ENCODE measurements at regions not wholly inside any gene's neighbourhood (a gene's known extent, or its start where the extent isn't known, plus 50 kb on each side); places are given as distances from the start of the nearest gene placed in this dataset.
"Not testable (repeated sequence)": the region's sequence is repeated elsewhere in the genome, so short reads cannot be mapped to it uniquely, and the experiment has no call there.

GRCh38 chr7:69211336-69211735 is 386.9 kb upstream of the AUTS2 start:
- ATAC-seq (replicated peaks in 1 of 4) = no peak
- no peaks in the 10 kb centered on the region for H3K9me3 ChIP-seq
- CTCF ChIA-PET = interaction anchor here in 1 of 2 donors (0.7 kb wide), 1 partner anchor 26 kb away, joined by 7 read pairs; no protein-coding TSS in a partner anchor

GRCh38 chr7:69211739-69212138 is 386.5 kb upstream of the AUTS2 start:
- ATAC-seq (replicated peaks in 1 of 4) = no peak

More at GRCh38 chr7:69211336-69211735, 386.9 kb upstream of the AUTS2 start:
- H3K4me1 ChIP-seq (ENCODE audit: control insufficient read depth in 1 of 2, extremely low read depth in 1 of 2, insufficient read depth in 2 of 2, low read length in 2 of 2) = no peaks in the 10 kb centered on the region
- WGBS (ENCODE audit: insufficient coverage) = 63% methylated on average over 9 of the region's 10 CpGs
- DNase-seq = no peak
- no peaks in the 10 kb centered on the region for H3K36me3 ChIP-seq (ENCODE audit: control insufficient read depth in 2 of 2, extremely low read depth in 1 of 2, insufficient read depth in 1 of 2, low read length in 1 of 2)
- no peaks in the 10 kb centered on the region for H3K27me3 ChIP-seq (replicated peaks in 1 of 2; ENCODE audit: control insufficient read depth in 2 of 2, extremely low read depth in 1 of 2, insufficient read depth in 2 of 2, low read length in 1 of 2)
- H3K4me3 ChIP-seq (ENCODE audit: control insufficient read depth in 1 of 2, extremely low read depth in 1 of 2, low read length in 1 of 2) = no peak overlapping the region
- H3K27ac ChIP-seq (ENCODE audit: low read length) = no peak overlapping the region
- peaks cover 1 to 7% (median 2%) of the 10 kb centered on the region in 3 donors for H3K9me3 Mint-ChIP-seq
- no peaks in the 10 kb centered on the region for H3K27me3 Mint-ChIP-seq
- H3K4me3 Mint-ChIP-seq = no peak overlapping the region
- peaks cover 0 to 2% (median 0%) of the 10 kb centered on the region in 3 donors for H3K4me1 Mint-ChIP-seq
- POLR2A ChIA-PET = no interaction called here
- H3K27ac Mint-ChIP-seq = no peak overlapping the region
- no peaks in the 10 kb centered on the region for H3K36me3 Mint-ChIP-seq

GRCh38 chr7:69213878-69214277 is 384.4 kb upstream of the AUTS2 start:
- ChIA-PET CTCF (no interaction called here), POLR2A (no interaction called here)
- no peak overlapping the region for H3K27ac ChIP-seq (ENCODE audit: low read length)
- no CpG with 5 or more reads among the region's 8 CpGs for WGBS (ENCODE audit: insufficient coverage)
- Mint-ChIP-seq H3K36me3 (no peaks in the 10 kb centered on the region), H3K27ac (no peak overlapping the region), H3K27me3 (no peaks in the 10 kb centered on the region), H3K9me3 (peaks cover 0 to 11% (median 2%) of the 10 kb centered on the region in 3 donors), H3K4me3 (no peak overlapping the region), H3K4me1 (no peaks in the 10 kb centered on the region)
- no peaks in the 10 kb centered on the region for H3K9me3 ChIP-seq
- no peaks in the 10 kb centered on the region for H3K36me3 ChIP-seq (ENCODE audit: control insufficient read depth in 2 of 2, extremely low read depth in 1 of 2, insufficient read depth in 1 of 2, low read length in 1 of 2)
- DNase-seq (no peak), ATAC-seq (replicated peaks in 1 of 4) (no peak)
- no peaks in the 10 kb centered on the region for H3K4me1 ChIP-seq (ENCODE audit: control insufficient read depth in 1 of 2, extremely low read depth in 1 of 2, insufficient read depth in 2 of 2, low read length in 2 of 2)
- no peaks in the 10 kb centered on the region for H3K27me3 ChIP-seq (replicated peaks in 1 of 2; ENCODE audit: control insufficient read depth in 2 of 2, extremely low read depth in 1 of 2, insufficient read depth in 2 of 2, low read length in 1 of 2)
- H3K4me3 ChIP-seq (ENCODE audit: control insufficient read depth in 1 of 2, extremely low read depth in 1 of 2, low read length in 1 of 2) = no peak overlapping the region

More at GRCh38 chr7:69211739-69212138, 386.5 kb upstream of the AUTS2 start:
- Mint-ChIP-seq H3K9me3 (peaks cover 0 to 7% (median 2%) of the 10 kb centered on the region in 3 donors), H3K27ac (no peak overlapping the region), H3K4me1 (no peaks in the 10 kb centered on the region), H3K4me3 (no peak overlapping the region), H3K36me3 (no peaks in the 10 kb centered on the region), H3K27me3 (no peaks in the 10 kb centered on the region)
- Histone ChIP-seq H3K4me1 (ENCODE audit: control insufficient read depth in 1 of 2, extremely low read depth in 1 of 2, insufficient read depth in 2 of 2, low read length in 2 of 2) (no peaks in the 10 kb centered on the region), H3K9me3 (no peaks in the 10 kb centered on the region), H3K4me3 (ENCODE audit: control insufficient read depth in 1 of 2, extremely low read depth in 1 of 2, low read length in 1 of 2) (no peak overlapping the region), H3K27me3 (replicated peaks in 1 of 2; ENCODE audit: control insufficient read depth in 2 of 2, extremely low read depth in 1 of 2, insufficient read depth in 2 of 2, low read length in 1 of 2) (no peaks in the 10 kb centered on the region), H3K36me3 (ENCODE audit: control insufficient read depth in 2 of 2, extremely low read depth in 1 of 2, insufficient read depth in 1 of 2, low read length in 1 of 2) (no peaks in the 10 kb centered on the region), H3K27ac (ENCODE audit: low read length) (no peak overlapping the region)
- WGBS (ENCODE audit: insufficient coverage) = 20% methylated on average over 1 of the region's 6 CpGs
- ChIA-PET POLR2A (interaction anchor here in 1 of 2 donors (0.5 kb wide), 1 partner anchor 464 kb away, joined by 6 read pairs; no protein-coding TSS in a partner anchor), CTCF (no interaction called here)
- DNase-seq = no peak

GRCh38 chr7:69215516-69215915 is 382.8 kb upstream of the AUTS2 start:
- H3K27me3 Mint-ChIP-seq; H3K4me3 Mint-ChIP-seq; DNase-seq; H3K27ac Mint-ChIP-seq; POLR2A ChIA-PET; H3K36me3 ChIP-seq (ENCODE audit: control insufficient read depth in 2 of 2, extremely low read depth in 1 of 2, insufficient read depth in 1 of 2, low read length in 1 of 2); H3K4me3 ChIP-seq (ENCODE audit: control insufficient read depth in 1 of 2, extremely low read depth in 1 of 2, low read length in 1 of 2); H3K4me1 Mint-ChIP-seq; CTCF ChIA-PET; H3K9me3 ChIP-seq; H3K36me3 Mint-ChIP-seq; H3K4me1 ChIP-seq (ENCODE audit: control insufficient read depth in 1 of 2, extremely low read depth in 1 of 2, insufficient read depth in 2 of 2, low read length in 2 of 2); ATAC-seq (replicated peaks in 1 of 4); H3K27me3 ChIP-seq (replicated peaks in 1 of 2; ENCODE audit: control insufficient read depth in 2 of 2, extremely low read depth in 1 of 2, insufficient read depth in 2 of 2, low read length in 1 of 2); H3K27ac ChIP-seq (ENCODE audit: low read length): not testable (repeated sequence)
- 96% methylated on average over 4 of the region's 10 CpGs for WGBS (ENCODE audit: insufficient coverage)
- H3K9me3 Mint-ChIP-seq = peaks cover 0 to 16% (median 2%) of the 10 kb centered on the region in 3 donors

- Histone ChIP-seq H3K4me1 (ENCODE audit: control insufficient read depth in 1 of 2, extremely low read depth in 1 of 2, insufficient read depth in 2 of 2, low read length in 2 of 2) (no peaks in the 10 kb centered on the region), H3K4me3 (ENCODE audit: control insufficient read depth in 1 of 2, extremely low read depth in 1 of 2, low read length in 1 of 2) (no peak overlapping the region), H3K36me3 (ENCODE audit: control insufficient read depth in 2 of 2, extremely low read depth in 1 of 2, insufficient read depth in 1 of 2, low read length in 1 of 2) (no peaks in the 10 kb centered on the region), H3K27ac (ENCODE audit: low read length) (no peak overlapping the region), H3K27me3 (replicated peaks in 1 of 2; ENCODE audit: control insufficient read depth in 2 of 2, extremely low read depth in 1 of 2, insufficient read depth in 2 of 2, low read length in 1 of 2) (no peaks in the 10 kb centered on the region), H3K9me3 (no peaks in the 10 kb centered on the region)
- Mint-ChIP-seq H3K4me1 (no peaks in the 10 kb centered on the region), H3K27me3 (no peaks in the 10 kb centered on the region), H3K27ac (no peak overlapping the region), H3K4me3 (no peak overlapping the region), H3K9me3 (peaks cover 2 to 16% (median 3%) of the 10 kb centered on the region in 3 donors), H3K36me3 (no peaks in the 10 kb centered on the region)
- ATAC-seq (replicated peaks in 1 of 4) (no peak), DNase-seq (no peak)
- POLR2A ChIA-PET = interaction anchor here in 1 of 2 donors (0.6 kb wide), 1 partner anchor 259 kb away, joined by 11 read pairs; no protein-coding TSS in a partner anchor
- 90% methylated on average over 9 of the region's 18 CpGs for WGBS (ENCODE audit: insufficient coverage)
- CTCF ChIA-PET = no interaction called here
Observed at GRCh38 chr7:69217516-69218350, 380.5 kb upstream of the AUTS2 start.

GRCh38 chr7:69218576-69218975 is 379.7 kb upstream of the AUTS2 start:
- Mint-ChIP-seq H3K36me3 (no peaks in the 10 kb centered on the region), H3K27me3 (no peaks in the 10 kb centered on the region), H3K9me3 (peaks cover 2 to 16% (median 3%) of the 10 kb centered on the region in 3 donors), H3K27ac (no peak overlapping the region), H3K4me3 (no peak overlapping the region), H3K4me1 (no peaks in the 10 kb centered on the region)
- no peak overlapping the region for H3K27ac ChIP-seq (ENCODE audit: low read length)
- no peak overlapping the region for H3K4me3 ChIP-seq (ENCODE audit: control insufficient read depth in 1 of 2, extremely low read depth in 1 of 2, low read length in 1 of 2)
- no peak for DNase-seq
- WGBS (ENCODE audit: insufficient coverage) = no CpG with 5 or more reads among the region's 4 CpGs
- no peaks in the 10 kb centered on the region for H3K27me3 ChIP-seq (replicated peaks in 1 of 2; ENCODE audit: control insufficient read depth in 2 of 2, extremely low read depth in 1 of 2, insufficient read depth in 2 of 2, low read length in 1 of 2)
- H3K9me3 ChIP-seq = no peaks in the 10 kb centered on the region
- ChIA-PET CTCF (no interaction called here), POLR2A (interaction anchor here in 1 of 2 donors (0.6 kb wide), 1 partner anchor 258 kb away, joined by 11 read pairs; no protein-coding TSS in a partner anchor)
- no peaks in the 10 kb centered on the region for H3K4me1 ChIP-seq (ENCODE audit: control insufficient read depth in 1 of 2, extremely low read depth in 1 of 2, insufficient read depth in 2 of 2, low read length in 2 of 2)
- no peaks in the 10 kb centered on the region for H3K36me3 ChIP-seq (ENCODE audit: control insufficient read depth in 2 of 2, extremely low read depth in 1 of 2, insufficient read depth in 1 of 2, low read length in 1 of 2)
- no peak for ATAC-seq (replicated peaks in 1 of 4)
